Right lobe of liver (tissue), 6 donors: ENCODE measurements at regions not wholly inside any gene's neighbourhood (a gene's known extent, or its start where the extent isn't known, plus 50 kb on each side); places are given as distances from the start of the nearest gene placed in this dataset.

ENCODE experiments used
- ATAC-seq, 4 donors: fragments of 200-7000 bp; cut with Tn5 transposase; one replicate each; pipeline ENCODE4 v1.9.1; 2020; ENCODE audit warnings: mild to moderate bottlenecking in 4 of 4, moderate library complexity in 4 of 4
- DNase-seq, 3 donors: peaks; one replicate each; pipeline ENCODE4 v3.0.0-alpha.2; 2020
- H3K27ac ChIP-seq, 3 donors: fragments of 200-600 bp; one replicate each; pipeline ENCODE4 v1.8.0; 2022
- H3K27me3 ChIP-seq, 2 donors: fragments of 200-600 bp; one replicate each; pipeline ENCODE4 v1.8.0; 2022
- H3K36me3 ChIP-seq, 4 donors: fragments of 200-600 bp; sonication (generic) in 1 of 4; one replicate each; pipeline versions ENCODE4 v1.5.1 to v1.8.0; 2017 to 2022; ENCODE audit warnings: control low read depth in 1 of 4
- H3K4me1 ChIP-seq, 4 donors: fragments of 200-600 bp; sonication (generic) in 1 of 4; one replicate each; pipeline versions ENCODE4 v1.5.1 to v1.8.0; 2017 to 2022; ENCODE audit warnings: control low read depth in 1 of 4
- H3K4me3 ChIP-seq, 3 donors: fragments of 200-600 bp; one replicate each; pipeline ENCODE4 v1.8.0; 2022
- H3K9me3 ChIP-seq, 4 donors: fragments of 200-600 bp; sonication (generic) in 1 of 4; one replicate each; pipeline versions ENCODE4 v1.5.1 to v1.8.0; 2017 to 2022; ENCODE audit warnings: control low read depth in 1 of 4
- CTCF ChIP-seq, 4 donors: fragments of 200-600 bp in 3 of 4; fragments of 450-650 bp in 1 of 4; IDR thresholded peaks; one replicate each; pipeline versions ENCODE4 v1.5.1 to v1.8.0; 2016 to 2022; ENCODE audit warnings: antibody characterized with exemption in 4 of 4, mild to moderate bottlenecking in 2 of 4
- POLR2A ChIP-seq: fragments of 450-650 bp; IDR thresholded peaks from one replicate; pipeline ENCODE4 v1.6.1; 2017; ENCODE audit warnings: antibody characterized with exemption, mild to moderate bottlenecking
- WGBS: methylation state at CpG from one replicate; pipeline ENCODE4 v1.1.6; 2018; ENCODE audit warnings: low coverage, low lambda C conversion rate; ENCODE audit not compliant: insufficient coverage; ENCODE audit errors: missing lambda C conversion rate; 5-methylcytosine and 5-hydroxymethylcytosine counted together
- intact Hi-C, 2 donors: fragments of 100-400 bp; cut with DNase I; formaldehyde crosslinking; loops; one replicate each; pipeline versions ENCODE4 v1.11.2 to v1.14.1; 2022
- donor health status: DM: no; HTN: yes; CAD: no.
- donor health status: DM: no; HTN: no; CAD: no.
- donor health status: DM: no; HTN: no; CAD: no.
- donor health status: DM: no; HTN: yes; CAD: no.
- donor health status: DM: no; HTN: yes; CAD: no.

- DNase-seq (no peak), ATAC-seq (no peak)
- H3K9me3 ChIP-seq = peaks cover 0 to 8% (median 0%) of the 10 kb centered on the region in 4 donors
- intact Hi-C loops = no loop called here
- no peak overlapping the region for H3K27ac ChIP-seq
- H3K27me3 ChIP-seq = no peaks in the 10 kb centered on the region
- no peak for TF ChIP-seq CTCF (IDR thresholded peaks at IDR 0.05)
- no peak for TF ChIP-seq POLR2A
- WGBS = 40% methylated on average over 3 of the region's 3 CpGs
- no peaks in the 10 kb centered on the region for H3K36me3 ChIP-seq
- H3K4me3 ChIP-seq = no peak overlapping the region
- no peaks in the 10 kb centered on the region for H3K4me1 ChIP-seq
Measured at GRCh38 chr1:106480629-106481028, 575.8 kb upstream of the PRMT6 start.

GRCh38 chr1:106492880-106493279 is 563.6 kb upstream of the PRMT6 start:
- Histone ChIP-seq H3K4me3 (no peak overlapping the region), H3K36me3 (no peaks in the 10 kb centered on the region), H3K27ac (no peak overlapping the region), H3K4me1 (no peaks in the 10 kb centered on the region), H3K27me3 (no peaks in the 10 kb centered on the region), H3K9me3 (no peaks in the 10 kb centered on the region)
- no peak for ATAC-seq
- WGBS = 53% methylated on average over 4 of the region's 4 CpGs
- no peak for DNase-seq
- TF ChIP-seq CTCF (IDR thresholded peaks at IDR 0.05) (no peak), POLR2A (no peak)
- intact Hi-C loops = no loop called here

- Histone ChIP-seq H3K27me3 (no peaks in the 10 kb centered on the region), H3K27ac (no peak overlapping the region), H3K4me3 (no peak overlapping the region), H3K36me3 (no peaks in the 10 kb centered on the region), H3K4me1 (no peaks in the 10 kb centered on the region), H3K9me3 (no peaks in the 10 kb centered on the region)
- DNase-seq (no peak), ATAC-seq (no peak)
- TF ChIP-seq POLR2A = no peak
- no peak for TF ChIP-seq CTCF (IDR thresholded peaks at IDR 0.05)
- 56% methylated on average over 1 of the region's 1 CpG for whole genome bisulfite sequencing
- intact Hi-C loops = no loop called here
Measured at GRCh38 chr1:106494646-106495045, 561.8 kb upstream of the PRMT6 start.

- Histone ChIP-seq H3K4me3 (no peak overlapping the region), H3K9me3 (no peaks in the 10 kb centered on the region), H3K27me3 (no peaks in the 10 kb centered on the region), H3K4me1 (no peaks in the 10 kb centered on the region), H3K27ac (no peak overlapping the region), H3K36me3 (no peaks in the 10 kb centered on the region)
- 52% methylated on average over 1 of the region's 1 CpG for WGBS
- intact Hi-C loops = no loop called here
- ATAC-seq = no peak
- DNase-seq = no peak
- TF ChIP-seq CTCF (IDR thresholded peaks at IDR 0.05) (no peak), POLR2A (no peak)
Measured at GRCh38 chr1:106498238-106498637, 558.2 kb upstream of the PRMT6 start.

GRCh38 chr1:106502659-106503058 is 553.8 kb upstream of the PRMT6 start:
- Histone ChIP-seq H3K27ac (no peak overlapping the region), H3K9me3 (no peaks in the 10 kb centered on the region), H3K27me3 (no peaks in the 10 kb centered on the region), H3K4me1 (no peaks in the 10 kb centered on the region), H3K4me3 (no peak overlapping the region), H3K36me3 (no peaks in the 10 kb centered on the region)
- TF ChIP-seq CTCF (IDR thresholded peaks at IDR 0.05) = no peak
- TF ChIP-seq POLR2A = no peak
- no peak for DNase-seq
- ATAC-seq = no peak
- intact Hi-C loops = no loop called here
- 36% methylated on average over 1 of the region's 1 CpG for WGBS
